ENCODE measurements at regions not wholly inside any gene's neighbourhood (a gene's known extent, or its start where the extent isn't known, plus 50 kb on each side); places are given as distances from the start of the nearest gene placed in this dataset.

DNA sequence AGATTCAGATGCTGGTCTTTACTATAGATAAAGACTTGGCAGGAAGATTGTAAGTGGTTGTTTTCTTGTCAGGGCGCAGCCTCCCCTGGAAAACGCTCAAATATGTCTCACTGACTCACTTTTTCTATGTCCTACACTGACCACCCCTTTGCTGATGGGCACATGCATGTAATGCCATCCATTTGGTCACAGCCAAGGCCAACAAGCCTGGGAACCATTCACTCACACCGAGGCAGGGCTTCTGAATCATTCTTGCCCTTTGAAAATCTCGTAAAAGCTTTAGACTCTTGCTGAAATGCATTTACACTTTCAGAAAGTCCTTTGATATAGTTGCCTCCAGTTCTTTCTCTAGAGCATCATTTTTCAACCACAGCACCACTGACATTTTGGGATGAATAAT is 249.4 kb downstream of the ACTL7B start:
- TF ChIP-seq CTCF (IDR thresholded peaks at IDR 0.05; ENCODE audit: low read depth, low read length) (no peak), EZH2phosphoT487 (IDR thresholded peaks at IDR 0.05; ENCODE audit: low read depth) (no peak)
